ENCODE measurements at regions not wholly inside any gene's neighbourhood (a gene's known extent, or its start where the extent isn't known, plus 50 kb on each side); places are given as distances from the start of the nearest gene placed in this dataset.

GRCh38 chr12:67427336-67427735 lies 158.2 kb downstream of the CAND1 start:
- BruUV-seq (replicated peaks) = no TSS peak
- no peaks in the 10 kb centered on the region for H3K9me1 ChIP-seq (replicated peaks; ENCODE audit: control insufficient read depth, extremely low read depth, insufficient read depth, low read length)
- intact Hi-C loops (cut with micrococcal nuclease) (no loop called here), dilution Hi-C loops (cut with MboI; ENCODE audit: extremely low pct_ligation_motif_present, low sequenced_read_pairs) (no loop called here)
- H3K4me3 ChIP-seq (replicated peaks in 1 of 3; ENCODE audit: insufficient read depth in 1 of 3, low read depth in 1 of 3, low read length in 3 of 3) = no peak overlapping the region
- H3K4me2 ChIP-seq (ENCODE audit: insufficient read depth, low read length) = no peak overlapping the region
- no peak overlapping the region for H3K9ac ChIP-seq (replicated peaks; ENCODE audit: extremely low read depth, insufficient read depth, low read length)
- POLR2A ChIA-PET = no interaction called here
- CTCF ChIA-PET = no interaction called here
- H3K79me2 ChIP-seq (ENCODE audit: control insufficient read depth, insufficient read depth, low read length) = no peaks in the 10 kb centered on the region
- H4K20me1 ChIP-seq (replicated peaks; ENCODE audit: control insufficient read depth, extremely low read depth, insufficient read depth, low read length) = no peaks in the 10 kb centered on the region
- H2AFZ ChIP-seq (ENCODE audit: low read depth, low read length) = no peak overlapping the region
- no peaks in the 10 kb centered on the region for H3K4me1 ChIP-seq (ENCODE audit: control insufficient read depth, extremely low read depth, insufficient read depth, low read length)
- DNase-seq (ENCODE audit: low read depth, low spot score) (no peak), FAIRE-seq (no peak)
- H3K36me3 ChIP-seq (ENCODE audit: control insufficient read depth in 2 of 2, extremely low read depth in 1 of 2, insufficient read depth in 2 of 2, low read length in 2 of 2) = no peaks in the 10 kb centered on the region
- no peak overlapping the region for H3K27ac ChIP-seq (ENCODE audit: insufficient read depth, low read depth, low read length)
- H3K9me3 ChIP-seq (replicated peaks; ENCODE audit: control insufficient read depth, insufficient read depth, low read length) = no peaks in the 10 kb centered on the region
- TF ChIP-seq JUN (IDR thresholded peaks at IDR 0.05; ENCODE audit: borderline replicate concordance, insufficient read depth, insufficient read length, low read depth) = no peak
- no peak for TF ChIP-seq CTCF (IDR thresholded peaks at IDR 0.05; ENCODE audit: extremely low read depth in 1 of 2, insufficient read depth in 1 of 2, low read depth in 1 of 2, low read length in 2 of 2)
- TF ChIP-seq MAX (IDR thresholded peaks at IDR 0.05; ENCODE audit: insufficient read depth, insufficient read length) = no peak
- TF ChIP-seq GATA2 (IDR thresholded peaks at IDR 0.05; ENCODE audit: insufficient read depth, insufficient read length, low read depth, low read length) = no peak
- TF ChIP-seq POLR2AphosphoS5 (IDR thresholded peaks at IDR 0.05; ENCODE audit: insufficient read depth, low read depth, low read length) = no peak
- TF ChIP-seq MYC (IDR thresholded peaks at IDR 0.05; ENCODE audit: low read depth, low read length) = no peak
- TF ChIP-seq EZH2 (IDR thresholded peaks at IDR 0.05; ENCODE audit: borderline replicate concordance, low read depth, low read length, severe bottlenecking) = no peak
- TF ChIP-seq POLR2A (IDR thresholded peaks at IDR 0.05; ENCODE audit: low read depth, low read length) = no peak
- no peak for TF ChIP-seq FOS (IDR thresholded peaks at IDR 0.05; ENCODE audit: borderline replicate concordance, insufficient read depth, low read length)
- no peaks in the 10 kb centered on the region for H3K27me3 ChIP-seq (ENCODE audit: control insufficient read depth in 2 of 2, insufficient read depth in 2 of 2, low read length in 2 of 2)
